Activated CD4-positive, alpha-beta T cell treated with anti-CD3 and anti-CD28 coated beads for 1 hour (primary cell): ENCODE measurements at regions not wholly inside any gene's neighbourhood (a gene's known extent, or its start where the extent isn't known, plus 50 kb on each side); places are given as distances from the start of the nearest gene placed in this dataset.

Source experiments
- DNase-seq: peaks from one replicate; pipeline ENCODE4 v3.0.0-alpha.2; 2020

DNA sequence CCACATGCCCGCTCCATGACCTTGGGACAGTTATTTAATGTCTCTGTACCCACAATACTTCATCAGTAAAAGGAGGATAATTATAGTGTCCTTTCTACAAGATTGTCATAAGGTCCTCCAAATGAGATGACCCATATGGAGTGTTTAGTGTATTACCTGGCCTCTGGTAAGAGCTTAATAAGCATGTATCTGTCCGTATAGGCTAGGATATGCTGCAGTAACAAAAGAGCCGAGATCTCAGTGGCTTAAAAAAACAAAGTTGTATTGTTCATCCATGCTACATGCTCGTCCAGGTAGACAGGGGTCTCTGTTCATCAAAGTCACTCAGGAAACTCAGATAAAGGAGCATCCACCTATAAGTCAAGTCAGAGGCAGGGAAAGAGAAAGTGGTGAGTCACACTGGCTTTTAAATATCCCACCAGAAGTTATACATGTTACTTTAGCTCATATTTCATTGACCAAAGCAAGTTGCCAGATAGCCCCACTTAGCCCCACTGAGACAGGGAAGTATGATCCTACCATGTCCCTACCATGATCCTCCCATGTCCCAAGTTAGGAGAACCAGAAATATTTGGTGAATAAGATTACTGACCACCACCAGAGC lies 53.0 kb upstream of the KAZN start:
- no peak for DNase-seq

DNA sequence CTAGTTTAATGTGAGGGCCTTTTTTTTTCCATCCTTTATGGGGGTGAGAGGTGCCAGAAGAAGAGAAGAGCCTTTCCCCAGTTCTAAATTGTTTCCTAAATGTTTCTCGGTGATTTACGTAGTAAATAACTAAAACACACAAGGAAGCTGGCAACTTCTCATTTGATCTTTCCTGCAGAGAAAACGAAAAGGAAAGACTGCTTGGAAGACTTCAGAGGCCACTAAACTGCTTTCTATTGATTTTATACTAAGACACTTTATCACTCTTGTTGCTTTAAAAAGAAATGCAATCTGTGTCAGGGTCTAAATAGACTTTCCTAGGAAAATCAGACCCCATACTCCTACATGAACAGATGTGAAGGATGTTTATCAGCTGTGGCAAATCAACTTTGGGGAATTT lies 52.1 kb upstream of the KAZN start:
- no peak for DNase-seq
